ENCODE measurements at regions not wholly inside any gene's neighbourhood (a gene's known extent, or its start where the extent isn't known, plus 50 kb on each side); places are given as distances from the start of the nearest gene placed in this dataset.

DNA sequence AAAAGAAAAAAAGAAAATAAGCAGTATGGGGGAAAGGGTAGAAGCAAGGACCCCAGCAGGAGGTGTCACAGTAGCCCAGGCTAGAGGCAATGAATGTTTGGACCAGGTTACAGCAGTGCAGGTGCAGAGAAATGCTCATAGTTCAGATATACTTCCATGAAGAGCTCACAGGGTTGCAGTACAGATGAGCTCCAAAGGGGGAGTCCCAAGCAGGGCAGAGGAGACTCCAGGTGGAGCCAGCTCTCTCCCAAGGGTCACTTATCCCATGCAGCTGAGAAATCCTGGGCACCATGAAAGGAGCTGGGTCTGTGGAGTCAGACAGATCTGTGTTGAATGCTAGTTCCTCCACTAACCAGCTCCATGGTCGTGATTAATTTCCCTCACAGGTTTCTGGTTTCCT, 174.9 kb downstream of the C7orf25 start:
- TF ChIP-seq, protein P1, sequence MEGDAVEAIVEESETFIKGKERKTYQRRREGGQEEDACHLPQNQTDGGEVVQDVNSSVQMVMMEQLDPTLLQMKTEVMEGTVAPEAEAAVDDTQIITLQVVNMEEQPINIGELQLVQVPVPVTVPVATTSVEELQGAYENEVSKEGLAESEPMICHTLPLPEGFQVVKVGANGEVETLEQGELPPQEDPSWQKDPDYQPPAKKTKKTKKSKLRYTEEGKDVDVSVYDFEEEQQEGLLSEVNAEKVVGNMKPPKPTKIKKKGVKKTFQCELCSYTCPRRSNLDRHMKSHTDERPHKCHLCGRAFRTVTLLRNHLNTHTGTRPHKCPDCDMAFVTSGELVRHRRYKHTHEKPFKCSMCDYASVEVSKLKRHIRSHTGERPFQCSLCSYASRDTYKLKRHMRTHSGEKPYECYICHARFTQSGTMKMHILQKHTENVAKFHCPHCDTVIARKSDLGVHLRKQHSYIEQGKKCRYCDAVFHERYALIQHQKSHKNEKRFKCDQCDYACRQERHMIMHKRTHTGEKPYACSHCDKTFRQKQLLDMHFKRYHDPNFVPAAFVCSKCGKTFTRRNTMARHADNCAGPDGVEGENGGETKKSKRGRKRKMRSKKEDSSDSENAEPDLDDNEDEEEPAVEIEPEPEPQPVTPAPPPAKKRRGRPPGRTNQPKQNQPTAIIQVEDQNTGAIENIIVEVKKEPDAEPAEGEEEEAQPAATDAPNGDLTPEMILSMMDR (IDR thresholded peaks at IDR 0.05; ENCODE audit: unreplicated experiment): peak; percentile 28
- no peaks in the 10 kb centered on the region for H3K9me3 Mint-ChIP-seq (ENCODE audit: low read depth)
- no peak for DNase-seq (ENCODE audit: low spot score, unreplicated experiment)
- no peaks in the 10 kb centered on the region for H3K36me3 Mint-ChIP-seq (ENCODE audit: insufficient read depth)
- H3K27ac Mint-ChIP-seq: no peak overlapping the region
- H3K4me1 Mint-ChIP-seq (ENCODE audit: low read depth): no peaks in the 10 kb centered on the region
- H3K27me3 Mint-ChIP-seq: peaks cover 10% of the 10 kb centered on the region
- H3K4me3 Mint-ChIP-seq (ENCODE audit: low read depth): no peak overlapping the region

DNA sequence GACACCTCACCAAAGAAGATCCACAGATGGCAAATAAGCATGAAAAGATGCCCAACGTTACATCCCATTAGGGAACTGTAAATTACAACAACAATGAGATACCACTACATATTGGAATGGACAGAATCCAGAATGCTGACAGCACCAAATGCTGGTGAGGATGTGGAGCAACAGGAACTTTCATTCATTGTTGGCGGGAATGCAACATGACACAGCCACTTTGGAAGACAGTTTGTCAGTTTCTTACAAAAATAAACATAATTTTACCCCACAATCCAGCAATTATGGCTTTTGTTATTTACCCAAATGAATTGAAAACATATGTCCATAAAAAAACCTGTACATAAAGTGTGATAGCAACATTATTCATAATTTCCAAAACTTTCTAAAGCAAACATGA, 176.8 kb downstream of the C7orf25 start:
- Mint-ChIP-seq H3K36me3 (ENCODE audit: insufficient read depth) (no peaks in the 10 kb centered on the region), H3K9me3 (ENCODE audit: low read depth) (no peaks in the 10 kb centered on the region), H3K4me1 (ENCODE audit: low read depth) (no peaks in the 10 kb centered on the region), H3K27me3 (peaks cover 10% of the 10 kb centered on the region), H3K27ac (no peak overlapping the region), H3K4me3 (ENCODE audit: low read depth) (no peak overlapping the region)
- TF ChIP-seq, protein P1 (IDR thresholded peaks at IDR 0.05; ENCODE audit: unreplicated experiment): no peak
- no peak for DNase-seq (ENCODE audit: low spot score, unreplicated experiment)

DNA sequence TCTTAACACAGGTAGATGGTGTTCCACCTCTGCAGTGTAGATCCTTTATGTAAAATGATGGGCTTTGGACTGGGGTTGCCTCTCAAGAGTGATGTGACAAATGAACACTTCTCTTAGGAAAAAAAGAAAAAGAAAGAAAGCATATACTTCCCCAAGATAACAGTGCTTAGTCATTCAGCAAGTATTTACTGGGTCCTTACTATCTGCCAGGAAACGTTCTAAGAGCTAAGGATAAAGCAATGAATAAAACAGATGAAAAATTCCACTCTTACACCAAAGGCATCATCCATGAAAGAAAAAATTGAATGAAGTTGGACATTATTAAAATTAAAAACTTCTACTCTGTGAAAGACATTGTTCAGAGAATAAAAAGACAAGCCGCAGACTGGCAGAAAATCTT, 177.3 kb downstream of the C7orf25 start:
- Mint-ChIP-seq H3K4me3 (ENCODE audit: low read depth) (no peak overlapping the region), H3K9me3 (ENCODE audit: low read depth) (no peaks in the 10 kb centered on the region), H3K27me3 (peaks cover 10% of the 10 kb centered on the region), H3K27ac (no peak overlapping the region), H3K36me3 (ENCODE audit: insufficient read depth) (no peaks in the 10 kb centered on the region), H3K4me1 (ENCODE audit: low read depth) (no peaks in the 10 kb centered on the region)
- no peak for DNase-seq (ENCODE audit: low spot score, unreplicated experiment)
- TF ChIP-seq, protein P1 (IDR thresholded peaks at IDR 0.05; ENCODE audit: unreplicated experiment): no peak

DNA sequence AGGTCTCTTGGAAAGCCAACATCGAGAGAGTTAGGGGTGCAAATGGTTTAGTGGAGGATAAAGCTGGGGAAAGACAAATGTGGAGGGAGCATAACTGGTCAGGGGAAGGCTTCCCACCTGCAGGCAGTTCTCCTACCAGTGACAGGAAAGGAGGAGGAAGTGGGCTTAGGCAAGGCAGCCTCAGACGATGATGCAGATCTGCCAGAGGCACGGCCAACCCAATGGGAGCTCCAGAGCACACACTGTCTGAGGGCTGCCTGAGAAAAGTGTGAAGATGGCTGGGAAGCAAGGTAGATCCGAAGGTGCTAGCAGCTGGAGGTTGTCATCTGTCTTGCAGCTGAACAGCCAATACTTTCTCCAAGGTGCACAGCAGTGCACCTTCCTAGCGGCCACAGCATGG, 178.8 kb downstream of the C7orf25 start:
- Mint-ChIP-seq H3K27ac (no peak overlapping the region), H3K4me1 (ENCODE audit: low read depth) (no peaks in the 10 kb centered on the region), H3K27me3 (peaks cover 10% of the 10 kb centered on the region), H3K9me3 (ENCODE audit: low read depth) (no peaks in the 10 kb centered on the region), H3K4me3 (ENCODE audit: low read depth) (no peak overlapping the region), H3K36me3 (ENCODE audit: insufficient read depth) (no peaks in the 10 kb centered on the region)
- no peak for DNase-seq (ENCODE audit: low spot score, unreplicated experiment)
- TF ChIP-seq, protein P1 (IDR thresholded peaks at IDR 0.05; ENCODE audit: unreplicated experiment): no peak

DNA sequence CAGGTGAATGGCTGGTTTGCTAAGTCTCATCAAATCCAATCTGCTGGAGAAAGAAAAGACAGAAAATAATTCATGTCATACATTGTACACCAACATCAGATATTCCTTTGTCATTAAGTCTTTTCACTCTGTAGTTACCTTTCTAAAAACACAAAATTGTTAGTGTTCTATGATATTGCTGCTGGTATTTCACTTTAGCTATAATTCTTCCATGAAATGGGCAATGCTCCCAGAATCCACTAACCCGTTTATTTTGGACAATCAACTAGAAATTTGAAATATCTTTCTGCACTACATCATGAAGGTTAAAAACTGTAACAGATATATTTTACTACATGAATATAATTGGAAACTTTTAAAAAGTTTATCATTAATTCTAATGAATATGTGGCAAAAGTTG, 181.3 kb downstream of the C7orf25 start:
- TF ChIP-seq, protein P1 (IDR thresholded peaks at IDR 0.05; ENCODE audit: unreplicated experiment): no peak
- no peaks in the 10 kb centered on the region for H3K36me3 Mint-ChIP-seq (ENCODE audit: insufficient read depth)
- no peak overlapping the region for H3K4me3 Mint-ChIP-seq (ENCODE audit: low read depth)
- DNase-seq (ENCODE audit: low spot score, unreplicated experiment): no peak
- no peaks in the 10 kb centered on the region for H3K9me3 Mint-ChIP-seq (ENCODE audit: low read depth)
- H3K27ac Mint-ChIP-seq: no peak overlapping the region
- H3K4me1 Mint-ChIP-seq (ENCODE audit: low read depth): no peaks in the 10 kb centered on the region
- peaks cover 7% of the 10 kb centered on the region for H3K27me3 Mint-ChIP-seq
